ENCODE measurements at regions not wholly inside any gene's neighbourhood (a gene's known extent, or its start where the extent isn't known, plus 50 kb on each side); places are given as distances from the start of the nearest gene placed in this dataset.

DNA sequence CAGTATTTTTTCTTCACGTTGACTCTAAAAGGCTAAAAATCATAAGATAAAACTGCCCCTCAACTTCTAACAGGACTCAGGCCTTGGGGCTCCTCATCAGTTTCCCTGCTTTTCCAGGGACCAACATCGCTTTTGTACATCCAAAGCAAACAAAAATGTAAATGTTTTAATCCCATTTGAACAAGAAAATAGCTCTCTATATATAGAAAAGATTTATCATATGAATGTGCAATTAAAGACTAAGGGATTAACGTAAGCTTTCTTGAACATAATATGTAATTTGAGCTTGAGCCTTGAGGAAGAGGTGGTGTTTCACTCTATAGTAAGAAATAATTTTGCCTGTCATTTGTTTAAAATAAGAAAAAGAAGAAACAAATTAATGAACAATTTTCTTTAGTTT lies 547.2 kb upstream of the ACO1 start:
- Histone ChIP-seq H3K4me3 (ENCODE audit: low read depth, low read length) (no peak overlapping the region), H3K36me3 (ENCODE audit: control insufficient read depth, insufficient read depth, low read length) (no peaks in the 10 kb centered on the region), H3K27me3 (ENCODE audit: control insufficient read depth, insufficient read depth, low read length) (no peaks in the 10 kb centered on the region)
- DNase-seq (ENCODE audit: low read depth) = no peak
- TF ChIP-seq CTCF (IDR thresholded peaks at IDR 0.05; ENCODE audit: insufficient read depth, low read length, poor library complexity, severe bottlenecking) = no peak

GRCh38 chr9:31839273-31839672 lies 545.2 kb upstream of the ACO1 start:
- DNase-seq (ENCODE audit: low read depth) = no peak
- H3K4me3 ChIP-seq (ENCODE audit: low read depth, low read length) = no peak overlapping the region
- H3K36me3 ChIP-seq (ENCODE audit: control insufficient read depth, insufficient read depth, low read length) = no peaks in the 10 kb centered on the region
- H3K27me3 ChIP-seq (ENCODE audit: control insufficient read depth, insufficient read depth, low read length) = no peaks in the 10 kb centered on the region
- peak; percentile 27 for TF ChIP-seq CTCF (IDR thresholded peaks at IDR 0.05; ENCODE audit: insufficient read depth, low read length, poor library complexity, severe bottlenecking)

GRCh38 chr9:31840702-31841101 lies 543.7 kb upstream of the ACO1 start:
- TF ChIP-seq CTCF (IDR thresholded peaks at IDR 0.05; ENCODE audit: insufficient read depth, low read length, poor library complexity, severe bottlenecking) = no peak
- Histone ChIP-seq H3K4me3 (ENCODE audit: low read depth, low read length) (no peak overlapping the region), H3K27me3 (ENCODE audit: control insufficient read depth, insufficient read depth, low read length) (no peaks in the 10 kb centered on the region), H3K36me3 (ENCODE audit: control insufficient read depth, insufficient read depth, low read length) (no peaks in the 10 kb centered on the region)
- no peak for DNase-seq (ENCODE audit: low read depth)

- Histone ChIP-seq H3K36me3 (ENCODE audit: control insufficient read depth, insufficient read depth, low read length) (no peaks in the 10 kb centered on the region), H3K27me3 (ENCODE audit: control insufficient read depth, insufficient read depth, low read length) (no peaks in the 10 kb centered on the region), H3K4me3 (ENCODE audit: low read depth, low read length) (no peak overlapping the region)
- no peak for TF ChIP-seq CTCF (IDR thresholded peaks at IDR 0.05; ENCODE audit: insufficient read depth, low read length, poor library complexity, severe bottlenecking)
- no peak for DNase-seq (ENCODE audit: low read depth)
Observed at GRCh38 chr9:31847963-31848362, 536.5 kb upstream of the ACO1 start.

DNA sequence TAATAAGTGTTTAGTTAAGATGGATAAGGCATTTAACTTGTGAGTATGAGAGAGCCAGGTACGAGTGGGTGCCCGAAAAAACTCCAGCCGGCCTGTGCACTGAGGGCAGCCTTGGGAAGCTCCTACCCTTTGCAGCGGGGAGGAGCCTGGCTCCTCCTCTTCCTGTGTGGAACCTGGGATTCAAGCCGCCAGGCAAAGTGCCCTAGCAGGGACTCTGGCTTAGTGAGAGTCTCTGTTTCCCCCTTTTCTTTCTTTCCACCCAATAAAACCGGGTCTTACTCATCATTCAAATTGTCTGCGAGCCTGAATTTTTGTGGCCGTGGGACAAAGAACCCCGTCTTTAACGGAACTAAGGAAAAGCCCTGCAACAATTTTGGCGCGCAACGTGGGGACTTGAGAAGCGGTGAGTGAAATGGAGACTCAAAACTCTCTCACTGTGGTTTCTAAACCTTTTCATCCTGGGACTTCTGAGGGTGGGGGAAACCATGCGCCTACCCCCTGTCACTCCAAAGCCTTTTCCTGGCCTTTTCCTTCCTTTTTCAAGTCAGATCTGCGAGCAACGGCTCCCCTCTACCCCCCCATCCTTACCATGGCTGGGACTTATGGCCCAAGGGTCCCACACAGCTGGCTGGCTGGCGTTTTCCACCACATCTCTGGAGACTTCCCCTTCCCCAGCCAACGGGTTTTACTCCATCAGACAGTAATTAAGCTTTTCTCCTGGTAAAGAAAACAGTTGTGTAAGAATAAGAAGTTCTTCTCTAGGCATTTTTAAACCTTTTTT lies 535.7 kb upstream of the ACO1 start:
- TF ChIP-seq CTCF (IDR thresholded peaks at IDR 0.05; ENCODE audit: insufficient read depth, low read length, poor library complexity, severe bottlenecking) = no peak
- DNase-seq (ENCODE audit: low read depth) = no peak
- Histone ChIP-seq H3K4me3 (ENCODE audit: low read depth, low read length) (no peak overlapping the region), H3K36me3 (ENCODE audit: control insufficient read depth, insufficient read depth, low read length) (no peaks in the 10 kb centered on the region), H3K27me3 (ENCODE audit: control insufficient read depth, insufficient read depth, low read length) (no peaks in the 10 kb centered on the region)

DNA sequence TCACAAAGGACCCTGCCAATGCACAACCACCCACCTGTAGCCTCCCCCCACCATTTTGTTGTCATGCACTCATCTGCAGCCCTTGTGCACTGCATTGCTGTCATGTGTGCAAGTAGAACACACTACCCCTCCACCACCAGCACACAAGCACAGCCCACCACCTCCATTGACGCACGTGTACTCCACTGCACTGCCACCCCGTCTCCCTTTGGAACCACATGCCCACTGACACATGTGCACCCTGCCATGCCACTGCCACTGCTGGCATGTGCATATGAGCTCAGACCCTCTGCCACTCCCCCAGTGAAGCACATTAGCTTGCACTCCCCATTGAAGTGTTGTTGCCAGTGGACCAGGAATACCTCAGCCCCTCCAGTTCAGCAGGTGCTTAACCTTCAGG lies 530.3 kb upstream of the ACO1 start:
- no peak for DNase-seq (ENCODE audit: low read depth)
- no peak for TF ChIP-seq CTCF (IDR thresholded peaks at IDR 0.05; ENCODE audit: insufficient read depth, low read length, poor library complexity, severe bottlenecking)
- Histone ChIP-seq H3K27me3 (ENCODE audit: control insufficient read depth, insufficient read depth, low read length) (no peaks in the 10 kb centered on the region), H3K4me3 (ENCODE audit: low read depth, low read length) (no peak overlapping the region), H3K36me3 (ENCODE audit: control insufficient read depth, insufficient read depth, low read length) (no peaks in the 10 kb centered on the region)

Measured in kidney epithelial cell (primary cell).